NB4 (cell line): ENCODE measurements at regions not wholly inside any gene's neighbourhood (a gene's known extent, or its start where the extent isn't known, plus 50 kb on each side); places are given as distances from the start of the nearest gene placed in this dataset.

Source experiments
- POLR2A ChIP-seq: IDR thresholded peaks from 2 replicates; pipeline ENCODE4 v1.6.1; 2011; ENCODE audit warnings: mild to moderate bottlenecking; ENCODE audit not compliant: insufficient read length; ENCODE audit errors: extremely low read depth
- TF ChIP-seq, protein P1 (sequence below): IDR thresholded peaks from one replicate; pipeline ENCODE4 v1.5.1; 2012; ENCODE audit warnings: low read depth, low read length
- TF ChIP-seq, protein P2 (sequence below): IDR thresholded peaks from 2 replicates; pipeline ENCODE4 v1.6.1; 2011; ENCODE audit warnings: low read depth, low read length

DNA sequence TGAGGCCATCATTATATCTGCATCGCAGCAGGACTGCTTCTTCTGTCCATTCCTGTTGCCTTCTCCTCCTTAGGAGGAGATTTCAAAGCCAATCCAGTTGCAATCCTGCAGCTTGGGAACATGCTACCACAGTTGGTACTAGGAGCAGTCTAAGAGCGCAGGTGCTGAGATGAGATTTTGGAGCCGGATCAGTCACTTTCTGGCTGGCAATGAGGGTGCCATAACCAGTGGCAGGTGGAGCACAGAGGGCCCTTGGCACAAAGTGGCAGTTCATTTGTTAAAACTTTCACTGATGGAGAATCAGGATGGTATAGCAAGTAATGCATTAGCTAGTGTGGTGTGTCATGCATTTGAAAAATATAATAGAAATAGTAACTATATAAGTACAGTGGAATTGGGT lies 173.7 kb upstream of the ATP5MC3 start:
- TF ChIP-seq, protein P1, sequence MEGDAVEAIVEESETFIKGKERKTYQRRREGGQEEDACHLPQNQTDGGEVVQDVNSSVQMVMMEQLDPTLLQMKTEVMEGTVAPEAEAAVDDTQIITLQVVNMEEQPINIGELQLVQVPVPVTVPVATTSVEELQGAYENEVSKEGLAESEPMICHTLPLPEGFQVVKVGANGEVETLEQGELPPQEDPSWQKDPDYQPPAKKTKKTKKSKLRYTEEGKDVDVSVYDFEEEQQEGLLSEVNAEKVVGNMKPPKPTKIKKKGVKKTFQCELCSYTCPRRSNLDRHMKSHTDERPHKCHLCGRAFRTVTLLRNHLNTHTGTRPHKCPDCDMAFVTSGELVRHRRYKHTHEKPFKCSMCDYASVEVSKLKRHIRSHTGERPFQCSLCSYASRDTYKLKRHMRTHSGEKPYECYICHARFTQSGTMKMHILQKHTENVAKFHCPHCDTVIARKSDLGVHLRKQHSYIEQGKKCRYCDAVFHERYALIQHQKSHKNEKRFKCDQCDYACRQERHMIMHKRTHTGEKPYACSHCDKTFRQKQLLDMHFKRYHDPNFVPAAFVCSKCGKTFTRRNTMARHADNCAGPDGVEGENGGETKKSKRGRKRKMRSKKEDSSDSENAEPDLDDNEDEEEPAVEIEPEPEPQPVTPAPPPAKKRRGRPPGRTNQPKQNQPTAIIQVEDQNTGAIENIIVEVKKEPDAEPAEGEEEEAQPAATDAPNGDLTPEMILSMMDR = no peak
- TF ChIP-seq, protein P2, sequence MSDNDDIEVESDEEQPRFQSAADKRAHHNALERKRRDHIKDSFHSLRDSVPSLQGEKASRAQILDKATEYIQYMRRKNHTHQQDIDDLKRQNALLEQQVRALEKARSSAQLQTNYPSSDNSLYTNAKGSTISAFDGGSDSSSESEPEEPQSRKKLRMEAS = no peak
- no peak for TF ChIP-seq POLR2A
